ENCODE measurements at regions not wholly inside any gene's neighbourhood (a gene's known extent, or its start where the extent isn't known, plus 50 kb on each side); places are given as distances from the start of the nearest gene placed in this dataset.
"Not testable (repeated sequence)": the region's sequence is repeated elsewhere in the genome, so short reads cannot be mapped to it uniquely, and the experiment has no call there.

GRCh38 chr7:21327422-21328409 lies 100.2 kb upstream of the SP4 start:
- Histone ChIP-seq H3K27me3 (replicated peaks; ENCODE audit: control insufficient read depth, insufficient read depth, low read length) (no peaks in the 10 kb centered on the region), H3K9ac (ENCODE audit: low read length) (no peak overlapping the region), H3K4me3 (ENCODE audit: low read length) (no peak overlapping the region), H3K36me3 (ENCODE audit: control insufficient read depth, insufficient read depth, low read length, severe bottlenecking) (no peaks in the 10 kb centered on the region), H3K4me1 (ENCODE audit: control insufficient read depth, insufficient read depth, low read length) (no peaks in the 10 kb centered on the region), H3K9me3 (ENCODE audit: control insufficient read depth, low read length) (no peaks in the 10 kb centered on the region)
- DNase-seq (ENCODE audit: low read depth) = no peak

DNA sequence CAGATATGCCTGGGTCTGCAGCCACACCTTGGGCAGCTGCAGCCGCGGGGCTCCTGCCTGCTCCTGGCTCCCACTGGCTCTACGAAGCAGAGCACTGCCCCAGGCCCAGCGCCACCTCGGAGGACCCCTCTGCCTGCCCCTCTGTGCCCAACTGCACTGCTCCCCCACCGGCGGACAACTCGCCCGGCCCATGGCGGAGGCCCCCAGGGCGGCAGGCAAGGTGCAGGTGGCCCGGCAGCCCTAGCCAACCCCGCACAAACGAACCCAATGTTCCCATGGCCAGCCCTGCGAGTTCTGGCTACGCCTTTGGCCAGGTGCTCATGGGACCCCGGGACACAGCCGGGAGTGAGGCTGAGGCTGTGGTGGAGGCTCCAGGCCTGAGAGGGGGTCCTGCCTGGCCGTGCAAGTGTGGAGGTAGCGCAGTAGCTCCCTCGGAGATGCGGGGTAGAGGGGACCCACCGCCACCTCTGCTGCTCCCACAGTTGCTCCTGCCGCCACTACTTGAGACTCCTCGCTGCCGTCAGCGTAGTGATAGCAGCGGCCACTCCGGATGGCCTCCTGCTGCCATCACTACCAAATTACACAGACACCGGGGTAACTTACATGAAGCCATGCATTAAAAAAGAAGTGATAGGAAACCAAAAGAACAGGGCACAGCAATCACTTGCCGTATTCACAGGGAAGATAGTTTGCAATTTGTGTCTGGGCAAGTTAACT lies 97.3 kb upstream of the SP4 start:
- no peak for DNase-seq (ENCODE audit: low read depth)

GRCh38 chr7:21334906-21335305 lies 93.0 kb upstream of the SP4 start:
- no peak overlapping the region for H3K9ac ChIP-seq (ENCODE audit: low read length)
- H3K4me1 ChIP-seq (ENCODE audit: control insufficient read depth, insufficient read depth, low read length) = no peaks in the 10 kb centered on the region
- no peaks in the 10 kb centered on the region for H3K27me3 ChIP-seq (replicated peaks; ENCODE audit: control insufficient read depth, insufficient read depth, low read length)
- no peak for DNase-seq (ENCODE audit: low read depth)
- no peak overlapping the region for H3K4me3 ChIP-seq (ENCODE audit: low read length)
- no peaks in the 10 kb centered on the region for H3K9me3 ChIP-seq (ENCODE audit: control insufficient read depth, low read length)
- H3K36me3 ChIP-seq (ENCODE audit: control insufficient read depth, insufficient read depth, low read length, severe bottlenecking) = no peaks in the 10 kb centered on the region

More for the DNA sequence above, 97.3 kb upstream of the SP4 start:
- H3K4me1 ChIP-seq (ENCODE audit: control insufficient read depth, insufficient read depth, low read length) = no peaks in the 10 kb centered on the region
- H3K9ac ChIP-seq (ENCODE audit: low read length) = no peak overlapping the region
- no peaks in the 10 kb centered on the region for H3K36me3 ChIP-seq (ENCODE audit: control insufficient read depth, insufficient read depth, low read length, severe bottlenecking)
- no peaks in the 10 kb centered on the region for H3K9me3 ChIP-seq (ENCODE audit: control insufficient read depth, low read length)
- no peaks in the 10 kb centered on the region for H3K27me3 ChIP-seq (replicated peaks; ENCODE audit: control insufficient read depth, insufficient read depth, low read length)
- no peak overlapping the region for H3K4me3 ChIP-seq (ENCODE audit: low read length)

GRCh38 chr7:21336743-21337142 lies 91.1 kb upstream of the SP4 start:
- Histone ChIP-seq H3K4me1 (ENCODE audit: control insufficient read depth, insufficient read depth, low read length) (no peaks in the 10 kb centered on the region), H3K9ac (ENCODE audit: low read length) (no peak overlapping the region), H3K27me3 (replicated peaks; ENCODE audit: control insufficient read depth, insufficient read depth, low read length) (no peaks in the 10 kb centered on the region), H3K36me3 (ENCODE audit: control insufficient read depth, insufficient read depth, low read length, severe bottlenecking) (no peaks in the 10 kb centered on the region), H3K9me3 (ENCODE audit: control insufficient read depth, low read length) (no peaks in the 10 kb centered on the region), H3K4me3 (ENCODE audit: low read length) (no peak overlapping the region)
- DNase-seq (ENCODE audit: low read depth) = no peak

- no peak for DNase-seq (ENCODE audit: low read depth)
- H3K27me3 ChIP-seq (replicated peaks; ENCODE audit: control insufficient read depth, insufficient read depth, low read length) = no peaks in the 10 kb centered on the region
These were observed 89.1 kb upstream of the SP4 start for GRCh38 chr7:21338728-21339164.

DNA sequence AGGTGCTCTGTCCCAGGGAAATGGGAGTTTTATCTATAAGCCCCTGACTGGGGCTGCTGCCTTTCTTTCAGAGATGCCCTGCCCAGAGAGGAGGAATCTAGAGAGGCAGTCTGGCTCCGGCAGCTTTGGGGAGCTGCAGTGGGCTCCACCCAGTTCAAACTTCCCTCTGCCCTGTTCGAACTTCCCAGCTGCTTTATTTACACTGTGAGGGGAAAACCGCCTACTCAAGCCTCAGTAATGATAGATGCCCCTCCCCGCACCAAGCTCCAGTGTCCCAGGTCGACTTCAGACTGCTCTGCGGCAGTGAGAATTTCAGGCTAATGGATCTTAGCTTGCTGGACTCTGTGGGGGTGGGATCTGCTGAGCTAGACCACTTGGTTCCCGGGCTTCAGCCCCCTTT lies 83.0 kb upstream of the SP4 start:
- not testable (repeated sequence) for DNase-seq (ENCODE audit: low read depth); H3K4me3 ChIP-seq (ENCODE audit: low read length); H3K9ac ChIP-seq (ENCODE audit: low read length); H3K4me1 ChIP-seq (ENCODE audit: control insufficient read depth, insufficient read depth, low read length); H3K27me3 ChIP-seq (replicated peaks; ENCODE audit: control insufficient read depth, insufficient read depth, low read length); H3K36me3 ChIP-seq (ENCODE audit: control insufficient read depth, insufficient read depth, low read length, severe bottlenecking); H3K9me3 ChIP-seq (ENCODE audit: control insufficient read depth, low read length)

More at GRCh38 chr7:21338728-21339164, 89.1 kb upstream of the SP4 start:
- H3K4me1 ChIP-seq (ENCODE audit: control insufficient read depth, insufficient read depth, low read length) = no peaks in the 10 kb centered on the region
- H3K9me3 ChIP-seq (ENCODE audit: control insufficient read depth, low read length) = no peaks in the 10 kb centered on the region
- H3K9ac ChIP-seq (ENCODE audit: low read length) = no peak overlapping the region
- H3K36me3 ChIP-seq (ENCODE audit: control insufficient read depth, insufficient read depth, low read length, severe bottlenecking) = no peaks in the 10 kb centered on the region
- no peak overlapping the region for H3K4me3 ChIP-seq (ENCODE audit: low read length)

- H3K36me3 ChIP-seq (ENCODE audit: control insufficient read depth, insufficient read depth, low read length, severe bottlenecking) = no peaks in the 10 kb centered on the region
- H3K9me3 ChIP-seq (ENCODE audit: control insufficient read depth, low read length) = no peaks in the 10 kb centered on the region
- DNase-seq (ENCODE audit: low read depth) = no peak
- H3K9ac ChIP-seq (ENCODE audit: low read length) = no peak overlapping the region
- H3K4me1 ChIP-seq (ENCODE audit: control insufficient read depth, insufficient read depth, low read length) = no peaks in the 10 kb centered on the region
- no peak overlapping the region for H3K4me3 ChIP-seq (ENCODE audit: low read length)
- H3K27me3 ChIP-seq (replicated peaks; ENCODE audit: control insufficient read depth, insufficient read depth, low read length) = no peaks in the 10 kb centered on the region
These were observed 82.5 kb upstream of the SP4 start for GRCh38 chr7:21345361-21345760.

DNA sequence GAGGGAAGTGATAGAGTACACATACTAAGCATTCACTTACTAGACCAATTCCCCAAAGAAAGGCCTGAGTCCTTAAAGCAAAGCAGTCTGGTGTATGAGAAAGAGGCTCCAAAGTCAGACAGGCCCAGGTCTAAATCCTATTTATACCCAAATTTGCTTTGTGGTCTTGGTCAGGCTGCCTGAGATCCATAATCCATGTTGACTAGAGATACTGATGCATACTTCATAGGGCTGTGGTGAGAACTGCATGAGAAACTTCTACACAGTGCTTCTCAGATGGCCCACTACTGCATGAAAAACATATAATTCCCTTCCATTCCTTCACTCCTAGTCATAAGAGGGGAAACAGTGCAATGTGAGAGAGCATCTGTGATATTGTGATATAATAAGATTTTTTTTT lies 81.6 kb upstream of the SP4 start:
- DNase-seq (ENCODE audit: low read depth) = no peak
- H3K4me1 ChIP-seq (ENCODE audit: control insufficient read depth, insufficient read depth, low read length) = no peaks in the 10 kb centered on the region
- H3K4me3 ChIP-seq (ENCODE audit: low read length) = no peak overlapping the region
- no peaks in the 10 kb centered on the region for H3K27me3 ChIP-seq (replicated peaks; ENCODE audit: control insufficient read depth, insufficient read depth, low read length)
- H3K9ac ChIP-seq (ENCODE audit: low read length) = no peak overlapping the region
- H3K36me3 ChIP-seq (ENCODE audit: control insufficient read depth, insufficient read depth, low read length, severe bottlenecking) = no peaks in the 10 kb centered on the region
- H3K9me3 ChIP-seq (ENCODE audit: control insufficient read depth, low read length) = no peaks in the 10 kb centered on the region

DNA sequence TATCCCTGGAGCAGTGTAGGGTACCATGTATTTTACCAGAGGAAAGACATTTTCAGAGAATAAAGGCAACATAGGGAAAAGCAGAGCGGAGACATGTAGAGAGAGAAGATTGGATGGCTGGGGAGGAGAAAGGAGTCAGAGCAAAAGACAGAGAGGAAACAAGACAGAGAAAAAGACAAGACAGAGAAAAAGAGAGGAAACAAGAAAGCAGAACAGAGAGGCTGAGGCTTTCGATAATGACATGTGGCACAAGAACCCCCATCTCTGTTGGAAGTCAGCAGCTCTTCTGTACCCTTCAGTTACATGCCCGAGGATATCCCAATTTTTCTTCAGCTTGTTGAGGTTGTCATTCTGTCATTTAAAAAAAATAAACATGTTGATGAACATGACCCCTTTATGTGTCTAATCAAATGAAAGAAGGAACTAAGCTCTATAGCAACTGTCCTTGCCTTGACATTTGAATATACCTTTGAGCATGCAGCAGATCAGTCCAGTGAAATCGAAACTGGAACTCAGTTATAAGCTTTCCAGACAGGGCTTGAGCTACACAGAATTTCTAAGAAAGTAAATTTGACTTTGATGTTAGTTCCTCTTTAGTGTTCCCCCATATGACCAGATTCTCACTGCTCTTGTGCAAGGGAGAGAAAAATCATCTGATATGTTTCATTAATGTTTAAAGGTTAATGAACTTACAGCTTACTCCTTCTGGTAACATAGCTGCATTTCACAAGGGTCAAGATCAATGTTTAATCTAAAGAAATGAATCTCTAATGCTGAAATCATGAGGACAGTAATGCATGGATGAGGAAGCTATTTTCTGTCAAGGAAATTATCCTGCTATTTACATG lies 75.1 kb upstream of the SP4 start:
- Histone ChIP-seq H3K9me3 (ENCODE audit: control insufficient read depth, low read length) (no peaks in the 10 kb centered on the region), H3K9ac (ENCODE audit: low read length) (no peak overlapping the region), H3K27me3 (replicated peaks; ENCODE audit: control insufficient read depth, insufficient read depth, low read length) (no peaks in the 10 kb centered on the region), H3K4me1 (ENCODE audit: control insufficient read depth, insufficient read depth, low read length) (no peaks in the 10 kb centered on the region), H3K4me3 (ENCODE audit: low read length) (no peak overlapping the region), H3K36me3 (ENCODE audit: control insufficient read depth, insufficient read depth, low read length, severe bottlenecking) (no peaks in the 10 kb centered on the region)
- DNase-seq (ENCODE audit: low read depth) = peak; percentile 15

GRCh38 chr7:21353388-21353780 lies 74.5 kb upstream of the SP4 start:
- Histone ChIP-seq H3K27me3 (replicated peaks; ENCODE audit: control insufficient read depth, insufficient read depth, low read length) (no peaks in the 10 kb centered on the region), H3K9me3 (ENCODE audit: control insufficient read depth, low read length) (no peaks in the 10 kb centered on the region), H3K9ac (ENCODE audit: low read length) (no peak overlapping the region), H3K36me3 (ENCODE audit: control insufficient read depth, insufficient read depth, low read length, severe bottlenecking) (no peaks in the 10 kb centered on the region), H3K4me3 (ENCODE audit: low read length) (no peak overlapping the region), H3K4me1 (ENCODE audit: control insufficient read depth, insufficient read depth, low read length) (no peaks in the 10 kb centered on the region)
- no peak for DNase-seq (ENCODE audit: low read depth)

DNA sequence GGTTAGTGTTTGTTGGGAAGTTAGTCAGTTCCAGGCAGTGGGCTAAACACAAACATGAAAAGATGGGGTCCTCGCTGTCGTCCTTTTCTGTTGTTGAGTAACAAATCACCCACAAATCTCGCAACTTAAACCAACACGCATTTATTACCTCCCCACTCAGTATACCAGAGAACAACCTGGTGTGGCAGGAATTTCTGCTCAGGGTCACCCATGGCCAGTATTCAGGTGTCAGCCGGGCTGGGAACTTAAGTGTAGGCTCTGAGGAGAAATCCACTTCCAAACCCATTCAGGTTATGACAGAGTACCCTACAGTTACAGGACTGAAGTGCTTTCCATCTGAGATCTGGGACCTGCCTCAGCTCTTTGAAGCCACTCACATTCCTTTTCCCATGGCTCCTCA lies 73.6 kb upstream of the SP4 start:
- H3K36me3 ChIP-seq (ENCODE audit: control insufficient read depth, insufficient read depth, low read length, severe bottlenecking) = no peaks in the 10 kb centered on the region
- no peaks in the 10 kb centered on the region for H3K4me1 ChIP-seq (ENCODE audit: control insufficient read depth, insufficient read depth, low read length)
- no peaks in the 10 kb centered on the region for H3K9me3 ChIP-seq (ENCODE audit: control insufficient read depth, low read length)
- H3K4me3 ChIP-seq (ENCODE audit: low read length) = no peak overlapping the region
- no peaks in the 10 kb centered on the region for H3K27me3 ChIP-seq (replicated peaks; ENCODE audit: control insufficient read depth, insufficient read depth, low read length)
- no peak overlapping the region for H3K9ac ChIP-seq (ENCODE audit: low read length)
- DNase-seq (ENCODE audit: low read depth) = no peak

All from adipocyte (in vitro differentiated cells).